ENCODE measurements at regions not wholly inside any gene's neighbourhood (a gene's known extent, or its start where the extent isn't known, plus 50 kb on each side); places are given as distances from the start of the nearest gene placed in this dataset.

DNA sequence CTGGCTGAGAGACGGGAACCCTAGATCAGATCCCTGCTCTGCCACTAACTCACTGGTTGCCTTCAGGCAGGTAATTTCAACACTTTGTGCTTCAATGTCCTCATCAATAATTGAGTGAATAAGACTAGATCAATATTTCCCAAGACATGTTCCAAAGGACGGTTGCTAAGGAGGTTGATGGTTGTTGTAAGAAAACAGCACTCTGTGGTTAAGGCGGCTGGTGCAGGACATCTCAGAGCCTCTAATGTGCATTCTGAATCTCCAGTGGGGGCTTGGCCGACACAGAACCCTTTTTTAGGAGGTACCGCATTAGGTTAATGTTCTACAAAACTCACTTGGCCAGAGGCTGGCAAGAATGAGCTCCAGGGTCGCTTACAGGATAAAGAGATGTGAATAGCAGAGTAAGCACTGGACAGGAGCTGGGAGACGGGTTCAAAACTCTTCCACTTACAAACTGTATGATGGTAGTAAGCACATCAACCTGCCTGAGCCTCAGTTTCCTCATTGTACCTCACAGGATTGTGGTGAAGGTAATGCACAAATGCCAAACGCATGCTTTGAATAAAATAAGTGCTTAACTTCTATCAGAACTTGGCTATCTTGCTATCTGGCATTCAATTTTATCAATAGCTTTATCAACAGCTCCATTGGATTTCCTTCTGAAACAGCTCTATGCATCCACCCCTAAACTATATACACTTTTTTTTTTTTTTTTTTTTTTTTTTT, 136.9 kb upstream of the PARP11 start:
- Mint-ChIP-seq H3K36me3 (ENCODE audit: low read depth) (no peaks in the 10 kb centered on the region), H3K27ac (no peak overlapping the region), H3K4me1 (ENCODE audit: low read depth) (no peaks in the 10 kb centered on the region), H3K4me3 (no peak overlapping the region), H3K27me3 (no peaks in the 10 kb centered on the region), H3K9me3 (no peaks in the 10 kb centered on the region)
- ATAC-seq (no peak), DNase-seq (no peak)
- intact Hi-C loops (cut with micrococcal nuclease) = no loop called here
- TF ChIP-seq, protein P1, sequence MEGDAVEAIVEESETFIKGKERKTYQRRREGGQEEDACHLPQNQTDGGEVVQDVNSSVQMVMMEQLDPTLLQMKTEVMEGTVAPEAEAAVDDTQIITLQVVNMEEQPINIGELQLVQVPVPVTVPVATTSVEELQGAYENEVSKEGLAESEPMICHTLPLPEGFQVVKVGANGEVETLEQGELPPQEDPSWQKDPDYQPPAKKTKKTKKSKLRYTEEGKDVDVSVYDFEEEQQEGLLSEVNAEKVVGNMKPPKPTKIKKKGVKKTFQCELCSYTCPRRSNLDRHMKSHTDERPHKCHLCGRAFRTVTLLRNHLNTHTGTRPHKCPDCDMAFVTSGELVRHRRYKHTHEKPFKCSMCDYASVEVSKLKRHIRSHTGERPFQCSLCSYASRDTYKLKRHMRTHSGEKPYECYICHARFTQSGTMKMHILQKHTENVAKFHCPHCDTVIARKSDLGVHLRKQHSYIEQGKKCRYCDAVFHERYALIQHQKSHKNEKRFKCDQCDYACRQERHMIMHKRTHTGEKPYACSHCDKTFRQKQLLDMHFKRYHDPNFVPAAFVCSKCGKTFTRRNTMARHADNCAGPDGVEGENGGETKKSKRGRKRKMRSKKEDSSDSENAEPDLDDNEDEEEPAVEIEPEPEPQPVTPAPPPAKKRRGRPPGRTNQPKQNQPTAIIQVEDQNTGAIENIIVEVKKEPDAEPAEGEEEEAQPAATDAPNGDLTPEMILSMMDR (IDR thresholded peaks at IDR 0.05) = no peak
- ChIA-PET CTCF (interaction anchor here (0.8 to 1.9 kb wide), 4 partner anchors 10 to 89 kb away, joined by 3 to 5 read pairs (median 4); no protein-coding TSS in a partner anchor), POLR2A (no interaction called here)

DNA sequence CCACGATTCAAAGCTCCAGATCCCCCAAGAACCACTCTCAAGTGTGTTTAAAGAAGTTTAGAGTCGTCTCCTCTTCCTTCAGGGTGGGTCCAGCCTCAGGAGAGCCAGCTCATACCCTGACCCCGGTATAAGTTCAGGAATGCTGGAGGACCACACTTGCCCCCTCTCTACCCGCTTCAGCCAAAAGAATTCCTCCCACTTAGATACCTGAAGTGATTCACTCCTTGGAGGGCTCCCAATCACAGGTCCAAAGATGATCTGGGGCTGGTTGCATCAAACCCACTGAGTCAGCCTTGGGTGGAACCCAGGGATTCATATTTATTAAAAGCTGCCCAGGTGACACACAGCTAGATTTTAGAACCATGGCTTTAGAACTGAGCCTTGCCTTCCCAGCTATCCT, 133.5 kb upstream of the PARP11 start:
- Mint-ChIP-seq H3K27me3 (no peaks in the 10 kb centered on the region), H3K4me3 (no peak overlapping the region), H3K9me3 (no peaks in the 10 kb centered on the region), H3K27ac (no peak overlapping the region), H3K36me3 (ENCODE audit: low read depth) (no peaks in the 10 kb centered on the region), H3K4me1 (ENCODE audit: low read depth) (no peaks in the 10 kb centered on the region)
- POLR2A ChIA-PET = interaction anchor here (0.8 kb wide), 1 partner anchor 15 kb away, joined by 4 read pairs; no protein-coding TSS in a partner anchor
- TF ChIP-seq, protein P1 (IDR thresholded peaks at IDR 0.05) = no peak
- DNase-seq (no peak), ATAC-seq (no peak)
- CTCF ChIA-PET = interaction anchor here (1.1 to 1.6 kb wide), 4 partner anchors 10 to 124 kb away, joined by 3 to 6 read pairs (median 4); no protein-coding TSS in a partner anchor
- intact Hi-C loops (cut with micrococcal nuclease) = no loop called here

DNA sequence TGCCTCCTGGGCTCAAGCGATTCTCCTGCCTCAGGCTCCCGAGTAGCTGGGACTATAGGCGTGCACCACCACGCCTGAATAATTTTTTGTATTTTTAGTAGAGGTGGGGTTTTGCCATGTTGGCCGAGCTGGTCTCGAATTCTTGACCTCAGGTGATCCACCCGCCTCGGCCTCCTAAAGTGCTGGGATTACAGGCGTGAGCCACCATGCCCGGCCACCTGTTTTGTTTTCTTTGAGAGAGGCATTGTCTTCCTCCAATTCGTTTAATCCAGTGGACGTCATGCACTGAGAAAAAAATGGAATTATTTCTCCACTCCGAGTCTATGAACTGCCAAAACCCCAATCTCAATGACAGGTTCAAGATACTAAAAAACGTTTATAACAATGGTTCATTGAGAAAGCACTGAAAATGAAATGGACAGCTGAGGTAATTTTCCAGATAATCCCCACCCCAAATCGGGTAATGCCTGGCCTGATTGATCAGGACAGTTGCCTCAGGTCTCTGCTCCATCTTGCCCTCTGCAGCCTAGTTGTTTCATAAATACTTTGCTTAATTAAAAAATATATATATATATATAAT, 132.7 kb upstream of the PARP11 start:
- no peak for DNase-seq
- Mint-ChIP-seq H3K27me3 (no peaks in the 10 kb centered on the region), H3K27ac (no peak overlapping the region), H3K9me3 (peaks cover 1% of the 10 kb centered on the region), H3K36me3 (ENCODE audit: low read depth) (no peaks in the 10 kb centered on the region), H3K4me1 (ENCODE audit: low read depth) (no peaks in the 10 kb centered on the region), H3K4me3 (no peak overlapping the region)
- intact Hi-C loops (cut with micrococcal nuclease) = no loop called here
- TF ChIP-seq, protein P1 (IDR thresholded peaks at IDR 0.05) = no peak
- CTCF ChIA-PET = interaction anchor here (1.1 to 1.6 kb wide), 4 partner anchors 9 to 123 kb away, joined by 3 to 6 read pairs (median 4); no protein-coding TSS in a partner anchor
- ATAC-seq = no peak
- POLR2A ChIA-PET = interaction anchor here (0.8 to 0.9 kb wide), 2 partner anchors 14 kb away, joined by 3 to 4 read pairs; no protein-coding TSS in a partner anchor

DNA sequence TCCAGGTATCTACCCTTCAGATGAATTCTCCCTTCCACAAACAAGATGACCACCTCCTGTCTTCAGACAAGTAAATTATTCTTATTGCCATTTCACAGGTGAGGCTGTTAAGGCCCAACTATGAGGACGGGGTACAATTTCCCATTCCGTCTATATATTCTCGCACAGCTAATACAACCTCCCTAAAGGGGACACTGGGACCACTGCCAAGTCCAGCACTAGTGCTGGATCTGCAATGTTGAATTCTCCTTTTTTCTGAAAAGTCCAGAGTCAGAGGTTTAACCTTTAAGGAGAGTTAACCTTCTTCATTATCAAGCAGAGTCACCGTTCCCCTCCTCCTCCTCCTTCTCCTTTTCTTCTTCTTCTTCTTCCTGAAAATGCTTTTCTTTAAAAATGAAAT, 130.4 kb upstream of the PARP11 start:
- TF ChIP-seq, protein P1 (IDR thresholded peaks at IDR 0.05) = no peak
- Mint-ChIP-seq H3K4me1 (ENCODE audit: low read depth) (peaks cover 13% of the 10 kb centered on the region), H3K36me3 (ENCODE audit: low read depth) (no peaks in the 10 kb centered on the region), H3K27ac (no peak overlapping the region), H3K27me3 (no peaks in the 10 kb centered on the region), H3K9me3 (peaks cover 6% of the 10 kb centered on the region), H3K4me3 (no peak overlapping the region)
- intact Hi-C loops (cut with micrococcal nuclease) = no loop called here
- no peak for ATAC-seq
- ChIA-PET POLR2A (no interaction called here), CTCF (no interaction called here)
- no peak for DNase-seq

DNA sequence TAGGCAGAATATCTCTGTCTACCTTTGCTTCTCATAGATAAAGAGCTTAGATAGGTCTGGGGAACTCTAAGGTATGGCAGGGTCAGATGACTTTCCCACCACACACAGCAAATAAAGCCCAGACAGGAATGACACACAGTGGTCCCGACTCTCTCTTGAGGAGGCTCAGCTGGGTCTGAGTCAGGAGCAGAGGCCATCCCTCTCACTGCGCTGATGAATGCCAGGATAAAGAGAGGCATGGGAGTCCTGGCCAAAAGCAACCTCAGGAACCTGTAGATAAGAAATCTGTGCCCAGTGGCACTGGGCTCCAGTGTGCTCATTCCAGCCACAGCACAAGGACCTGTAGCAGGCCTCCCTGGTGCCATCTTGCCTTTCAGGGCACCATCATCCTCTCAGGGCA, 129.4 kb upstream of the PARP11 start:
- TF ChIP-seq, protein P1 (IDR thresholded peaks at IDR 0.05) = no peak
- intact Hi-C loops (cut with micrococcal nuclease) = no loop called here
- Mint-ChIP-seq H3K4me1 (ENCODE audit: low read depth) (peaks cover 18% of the 10 kb centered on the region), H3K27ac (no peak overlapping the region), H3K36me3 (ENCODE audit: low read depth) (no peaks in the 10 kb centered on the region), H3K9me3 (peaks cover 6% of the 10 kb centered on the region), H3K4me3 (no peak overlapping the region), H3K27me3 (no peaks in the 10 kb centered on the region)
- DNase-seq (no peak), ATAC-seq (no peak)
- CTCF ChIA-PET = interaction anchor here (1.1 to 15.4 kb wide), 2 partner anchors 17 to 275 kb away, joined by 3 to 136 read pairs; no protein-coding TSS in a partner anchor
- POLR2A ChIA-PET = no interaction called here

Data from activated CD8-positive, alpha-beta T cell treated with anti-CD3 and anti-CD28 coated beads for 36 hours (primary cell).